NCI-H128 (cell line): ENCODE measurements at regions not wholly inside any gene's neighbourhood (a gene's known extent, or its start where the extent isn't known, plus 50 kb on each side); places are given as distances from the start of the nearest gene placed in this dataset.
"Not testable (repeated sequence)": the region's sequence is repeated elsewhere in the genome, so short reads cannot be mapped to it uniquely, and the experiment has no call there.

Experiments used
- DNase-seq: peaks from one replicate; lab custom pipeline; 2025; ENCODE audit not compliant: unreplicated experiment; lab: John Stamatoyannopoulos, UW

GRCh38 chr9:87393706-87394230, 103.9 kb upstream of the DAPK1 start:
- DNase-seq = no peak

GRCh38 chr9:87395804-87396479, 101.7 kb upstream of the DAPK1 start:
- DNase-seq = no peak

DNA sequence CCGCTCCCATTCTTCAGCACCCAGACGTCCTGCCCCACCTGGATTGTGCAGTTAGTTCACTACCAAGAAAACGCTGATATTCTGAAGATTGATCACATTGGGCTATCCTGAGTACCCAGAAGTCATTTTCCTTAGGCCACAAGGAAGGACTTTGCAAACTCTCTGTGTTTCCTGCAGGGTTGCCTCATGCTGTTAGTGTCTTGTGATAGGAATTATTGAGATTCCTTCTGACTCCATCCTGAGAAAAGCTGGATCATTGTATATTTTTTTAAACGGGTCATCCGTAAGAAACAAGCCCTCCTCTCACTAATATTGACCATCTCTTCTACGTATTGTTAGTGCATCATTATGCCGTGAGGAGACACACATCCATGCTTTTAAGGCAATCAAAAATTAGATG, 96.0 kb upstream of the DAPK1 start:
- no peak for DNase-seq

GRCh38 chr9:87402537-87402936, 95.1 kb upstream of the DAPK1 start:
- DNase-seq = no peak

DNA sequence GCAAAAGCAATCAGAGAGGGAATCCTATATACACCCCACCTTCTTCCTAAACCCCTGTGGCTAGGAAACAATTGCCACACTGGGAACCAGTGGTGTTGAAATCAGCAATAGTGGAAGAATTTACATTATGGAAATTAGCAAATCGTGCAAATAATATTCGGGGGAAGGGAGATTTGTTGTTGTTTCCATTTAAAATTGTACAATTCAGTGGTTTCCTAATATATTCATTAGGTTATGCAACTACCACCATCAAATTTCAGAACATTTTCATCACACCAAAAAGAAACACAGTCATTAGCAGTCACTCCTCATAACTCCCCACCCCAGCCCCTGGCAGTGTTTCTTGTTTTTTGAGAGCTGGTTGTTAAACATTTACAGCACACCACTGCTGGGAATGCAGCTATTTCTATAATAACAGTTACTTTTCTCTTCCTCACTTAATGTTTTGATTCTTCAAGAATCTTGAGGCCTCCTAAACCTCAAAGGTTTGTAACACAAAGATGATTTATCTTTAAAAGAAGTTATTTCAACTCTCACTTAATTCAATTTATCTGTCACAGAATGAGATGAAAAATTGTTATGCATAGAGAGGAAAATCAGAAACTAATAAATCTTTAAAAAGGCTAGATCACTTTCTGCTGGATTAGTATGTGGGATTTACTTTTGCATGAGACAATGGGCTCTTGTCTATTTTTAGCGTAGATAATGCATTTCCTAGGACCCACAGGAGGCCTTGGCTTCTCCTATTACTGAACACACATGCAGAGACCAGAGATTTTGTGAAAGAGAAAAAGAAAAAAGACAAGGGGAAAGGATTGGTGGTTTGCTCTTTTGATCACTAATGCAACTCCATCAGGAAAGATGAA, 91.8 kb upstream of the DAPK1 start:
- DNase-seq = no peak

DNA sequence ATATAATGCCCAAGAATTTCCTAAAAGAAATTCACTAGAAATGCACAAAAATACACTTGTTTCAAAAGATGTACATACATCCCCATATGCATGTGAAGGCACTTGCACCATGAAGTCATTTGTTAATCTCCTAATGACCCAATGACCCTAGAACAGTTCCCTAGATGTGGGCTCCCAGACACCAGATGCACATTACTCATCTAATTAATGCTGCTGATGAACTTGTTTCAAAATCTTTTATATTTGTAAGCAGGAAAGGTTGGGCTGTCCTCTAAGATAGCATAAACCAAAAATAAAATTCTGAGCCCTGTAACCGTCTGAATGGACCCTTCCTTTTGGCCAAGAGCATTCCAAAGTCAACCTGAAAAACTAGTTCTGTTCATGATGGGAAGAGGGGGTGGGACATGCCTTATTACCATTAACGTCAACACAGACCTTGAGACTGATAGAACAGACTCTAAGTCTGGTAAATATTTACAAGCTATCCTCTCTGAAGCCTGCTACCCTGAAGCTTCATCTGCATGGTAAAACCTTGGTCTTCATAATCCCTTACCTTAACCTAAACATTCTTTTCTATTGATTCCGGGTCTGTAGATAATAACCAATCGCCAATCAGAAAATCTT, 91.0 kb upstream of the DAPK1 start:
- no peak for DNase-seq

- DNase-seq = not testable (repeated sequence)
These were observed 87.3 kb upstream of the DAPK1 start for GRCh38 chr9:87410047-87411005.

DNA sequence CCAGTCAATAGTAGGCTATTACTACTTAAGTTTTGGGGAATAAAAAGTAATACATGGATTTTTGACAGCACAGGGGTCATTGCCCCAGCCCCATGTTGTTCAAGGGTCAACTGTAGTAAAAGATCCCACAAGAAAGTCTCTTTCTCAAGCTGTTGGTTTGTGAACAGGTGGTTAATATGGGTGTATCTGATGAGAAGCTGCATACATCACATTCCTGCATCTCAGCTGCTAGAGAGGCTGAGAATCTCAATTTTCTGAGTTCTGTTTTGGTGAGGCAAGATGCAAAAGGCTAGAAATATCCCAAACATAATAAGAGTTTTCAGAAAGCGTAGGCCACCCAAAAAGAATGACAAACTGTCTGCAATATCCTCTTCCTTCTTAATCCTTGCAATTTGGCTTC, 76.8 kb upstream of the DAPK1 start:
- no peak for DNase-seq

- no peak for DNase-seq
These were observed 75.9 kb upstream of the DAPK1 start for GRCh38 chr9:87421734-87422133.

- no peak for DNase-seq
These were observed 74.7 kb upstream of the DAPK1 start for GRCh38 chr9:87422999-87423398.

GRCh38 chr9:87423885-87424284, 73.8 kb upstream of the DAPK1 start:
- not testable (repeated sequence) for DNase-seq

- no peak for DNase-seq
These were observed 72.5 kb upstream of the DAPK1 start for GRCh38 chr9:87425202-87425601.

- no peak for DNase-seq
These were observed 69.7 kb upstream of the DAPK1 start for GRCh38 chr9:87427851-87428506.

- DNase-seq = no peak
These were observed 69.0 kb upstream of the DAPK1 start for GRCh38 chr9:87428659-87429058.

DNA sequence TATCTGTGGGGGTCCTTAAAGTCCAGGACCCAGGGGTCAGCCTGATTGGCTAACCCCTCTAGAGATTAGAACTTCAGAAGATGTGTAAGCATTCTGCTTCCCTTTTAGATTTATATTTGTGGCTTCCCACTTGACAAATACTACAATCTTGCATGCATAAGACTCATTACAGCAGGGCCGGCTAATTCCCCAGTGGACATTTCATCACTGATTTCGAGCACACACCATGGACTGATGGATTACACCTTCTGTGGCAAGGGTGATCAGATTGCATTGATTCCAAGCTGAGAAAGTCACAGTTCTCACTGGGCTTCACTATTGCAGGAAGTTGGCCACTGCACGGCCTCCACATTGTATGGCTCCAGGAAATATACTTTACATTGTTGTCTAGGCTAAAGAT, 65.8 kb upstream of the DAPK1 start:
- DNase-seq = no peak

- DNase-seq = no peak
These were observed 63.8 kb upstream of the DAPK1 start for GRCh38 chr9:87433853-87434252.

DNA sequence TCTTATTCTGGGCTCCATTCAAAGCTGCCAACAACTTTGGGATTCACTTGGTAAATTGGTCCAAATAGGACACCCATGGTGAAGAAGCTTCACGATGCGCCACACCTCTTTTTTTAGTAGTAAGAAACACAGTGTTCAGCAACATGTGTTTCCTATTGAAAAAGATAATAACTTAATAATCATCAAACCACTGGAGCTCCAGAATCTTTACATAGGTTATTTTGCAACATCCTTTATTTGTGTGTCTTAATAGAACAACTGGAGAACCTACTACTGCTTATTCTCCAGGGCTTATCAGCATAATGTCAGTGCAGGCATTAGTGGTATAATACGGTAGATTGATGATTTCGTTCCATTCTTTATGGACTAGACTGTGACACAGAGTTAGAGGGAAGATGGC, 63.3 kb upstream of the DAPK1 start:
- DNase-seq = no peak

- no peak for DNase-seq
These were observed 62.3 kb upstream of the DAPK1 start for GRCh38 chr9:87435189-87435880.

- no peak for DNase-seq
These were observed 61.0 kb upstream of the DAPK1 start for GRCh38 chr9:87436716-87437115.

DNA sequence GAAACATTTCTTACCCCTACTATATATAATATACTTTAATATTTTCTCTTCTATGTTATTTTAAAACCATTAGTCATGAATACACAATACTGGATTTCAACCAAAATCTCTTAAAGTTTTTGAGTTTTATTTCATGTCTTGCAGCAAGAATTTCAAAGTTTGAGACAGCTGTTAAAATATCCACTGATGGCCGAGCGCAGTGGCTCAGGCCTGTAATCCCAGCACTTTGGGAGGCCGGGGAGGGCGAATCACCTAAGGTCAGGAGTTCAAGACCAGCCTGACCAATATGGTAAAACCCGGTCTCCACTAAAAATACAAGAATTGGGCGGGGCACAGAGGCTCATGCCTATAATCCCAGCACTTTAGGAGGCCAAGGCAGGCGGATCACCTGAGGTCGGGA, 59.7 kb upstream of the DAPK1 start:
- DNase-seq = no peak
